Endothelial cell of umbilical vein (primary cell): ENCODE measurements at regions not wholly inside any gene's neighbourhood (a gene's known extent, or its start where the extent isn't known, plus 50 kb on each side); places are given as distances from the start of the nearest gene placed in this dataset.

Experiments used
- BruUV-seq: library from RNA; stranded (reverse); fragments of 400-500 nt; replicated peaks from 2 replicates; lab custom pipeline; 2021; lab: Mats Ljungman, UMichigan
- CTCF ChIA-PET: fragments of 300-600, 350-600 bp; sonication (Branson Sonifier 250); formaldehyde crosslinking; loops from one replicate; lab custom pipeline; 2021; ENCODE audit warnings: antibody characterized with exemption, inconsistent platforms; lab: Charles Lee
- POLR2A ChIA-PET: fragments of 300-600, 350-600 bp; sonication (Branson Sonifier 250); formaldehyde crosslinking; loops from one replicate; lab custom pipeline; 2021; ENCODE audit warnings: antibody characterized with exemption, inconsistent platforms; lab: Charles Lee
- DNase-seq: peaks from one replicate; pipeline ENCODE4 v3.0.0-alpha.2; 2011; ENCODE audit warnings: low read depth, low spot score
- FAIRE-seq: peaks from 2 replicates; lab custom pipeline; 2011; peaks lifted over from hg19 to GRCh38; lab: Jason Lieb, UNC
- H2AFZ ChIP-seq: 2 replicates; pipeline ENCODE4 v1.6.0; 2012; ENCODE audit warnings: low read depth, low read length, control low read depth, inconsistent platforms
- H3K27ac ChIP-seq: 2 replicates; pipeline ENCODE4 v1.5.1; 2011; ENCODE audit warnings: low read depth, mild to moderate bottlenecking, control low read depth, low read length, moderate library complexity; ENCODE audit not compliant: insufficient read depth
- H3K27me3 ChIP-seq, 2 experiments: 2 replicates each; pipeline versions ENCODE4 v1.6.0 to v1.6.1; 2011; ENCODE audit warnings: low read length in 2 of 2, mixed read lengths in 1 of 2; ENCODE audit not compliant: control insufficient read depth in 2 of 2, insufficient read depth in 2 of 2
- H3K36me3 ChIP-seq, 2 experiments: 2 replicates in 1 of 2; 3 replicates in 1 of 2; pipeline ENCODE4 v1.5.1; 2011; ENCODE audit warnings: low read length in 2 of 2, mild to moderate bottlenecking in 1 of 2, moderate library complexity in 1 of 2; ENCODE audit not compliant: control insufficient read depth in 2 of 2, insufficient read depth in 2 of 2; ENCODE audit errors: extremely low read depth in 1 of 2
- H3K4me1 ChIP-seq: 3 replicates; pipeline ENCODE4 v1.5.1; 2011; ENCODE audit warnings: mild to moderate bottlenecking, low read length; ENCODE audit not compliant: control insufficient read depth, insufficient read depth; ENCODE audit errors: extremely low read depth
- H3K4me2 ChIP-seq: 2 replicates; pipeline ENCODE4 v1.6.1; 2011; ENCODE audit warnings: low read length, control low read depth, mixed read lengths; ENCODE audit not compliant: insufficient read depth
- H3K4me3 ChIP-seq, 3 experiments: fragments of 200-600 bp in 1 of 3; sonication (generic), shearing (Covaris generic) in 1 of 3; replicated peaks in 1 of 3; 2 replicates each; pipeline ENCODE4 v1.5.1; 2011 to 2016; ENCODE audit warnings: control low read depth in 3 of 3, low read length in 3 of 3, mild to moderate bottlenecking in 2 of 3, inconsistent platforms in 1 of 3, low read depth in 1 of 3, moderate library complexity in 1 of 3; ENCODE audit not compliant: insufficient read depth in 1 of 3
- H3K79me2 ChIP-seq: 2 replicates; pipeline ENCODE4 v1.6.0; 2012; ENCODE audit warnings: low read length, inconsistent platforms; ENCODE audit not compliant: control insufficient read depth, insufficient read depth
- H3K9ac ChIP-seq: replicated peaks from 2 replicates; pipeline ENCODE3; 2011; ENCODE audit warnings: low read length, control low read depth; ENCODE audit not compliant: insufficient read depth; ENCODE audit errors: extremely low read depth
- H3K9me1 ChIP-seq: replicated peaks from 3 replicates; pipeline ENCODE4 v1.6.0; 2011; ENCODE audit warnings: mild to moderate bottlenecking, low read length; ENCODE audit not compliant: control insufficient read depth, insufficient read depth; ENCODE audit errors: extremely low read depth
- H3K9me3 ChIP-seq: replicated peaks from 2 replicates; pipeline ENCODE4 v1.5.1; 2012; ENCODE audit warnings: low read length, inconsistent platforms; ENCODE audit not compliant: control insufficient read depth, insufficient read depth
- H4K20me1 ChIP-seq: replicated peaks from 2 replicates; pipeline ENCODE3; 2011; ENCODE audit warnings: mild to moderate bottlenecking, low read length; ENCODE audit not compliant: control insufficient read depth, insufficient read depth; ENCODE audit errors: extremely low read depth
- EZH2 ChIP-seq: IDR thresholded peaks from 2 replicates; pipeline ENCODE4 v1.6.1; 2012; ENCODE audit warnings: borderline replicate concordance, low read depth, mild to moderate bottlenecking, moderate library complexity, low read length, inconsistent platforms; ENCODE audit not compliant: severe bottlenecking
- FOS ChIP-seq: IDR thresholded peaks from 2 replicates; pipeline ENCODE4 v1.6.1; 2011; ENCODE audit warnings: mild to moderate bottlenecking, low read length, moderate library complexity, borderline replicate concordance; ENCODE audit not compliant: insufficient read depth
- GATA2 ChIP-seq: IDR thresholded peaks from 2 replicates; pipeline ENCODE4 v1.7.0; 2011; ENCODE audit warnings: low read depth, mild to moderate bottlenecking, moderate library complexity, mixed read lengths, low read length; ENCODE audit not compliant: insufficient read length, insufficient read depth
- JUN ChIP-seq: IDR thresholded peaks from 2 replicates; pipeline ENCODE4 v1.6.1; 2011; ENCODE audit warnings: borderline replicate concordance, low read depth; ENCODE audit not compliant: insufficient read length, insufficient read depth
- MYC ChIP-seq: IDR thresholded peaks from one replicate; pipeline ENCODE4 v1.6.1; 2011; ENCODE audit warnings: mild to moderate bottlenecking, low read depth, low read length
- POLR2A ChIP-seq: IDR thresholded peaks from 2 replicates; pipeline ENCODE4 v1.6.1; 2012; ENCODE audit warnings: low read depth, mild to moderate bottlenecking, control low read depth, low read length
- POLR2AphosphoS5 ChIP-seq: IDR thresholded peaks from 2 replicates; pipeline ENCODE4 v1.6.1; 2012; ENCODE audit warnings: low read depth, mild to moderate bottlenecking, control low read depth, low read length, moderate library complexity; ENCODE audit not compliant: insufficient read depth
- dilution Hi-C: fragments of 300-500 bp; cut with MboI; formaldehyde crosslinking; loops from one replicate; pipeline ENCODE4 v1.15.0; 2019; ENCODE audit warnings: low sequenced_read_pairs; ENCODE audit not compliant: extremely low pct_ligation_motif_present
- intact Hi-C: fragments of 100-400 bp; cut with micrococcal nuclease; formaldehyde crosslinking; loops from one replicate; pipeline ENCODE4 v1.10.0; 2022
- TF ChIP-seq, protein P1 (sequence below), 2 donors: IDR thresholded peaks; 1 replicate in 1 of 2; 2 replicates in 1 of 2; pipeline ENCODE4 v1.5.1; 2011; ENCODE audit warnings: low read length in 2 of 2, mild to moderate bottlenecking in 2 of 2, moderate library complexity in 2 of 2, control low read depth in 1 of 2, inconsistent platforms in 1 of 2, low read depth in 1 of 2; ENCODE audit not compliant: insufficient read depth in 1 of 2; ENCODE audit errors: extremely low read depth in 1 of 2
- TF ChIP-seq, protein P2 (sequence below): IDR thresholded peaks from 2 replicates; pipeline ENCODE4 v1.6.1; 2011; ENCODE audit not compliant: insufficient read depth, insufficient read length

DNA sequence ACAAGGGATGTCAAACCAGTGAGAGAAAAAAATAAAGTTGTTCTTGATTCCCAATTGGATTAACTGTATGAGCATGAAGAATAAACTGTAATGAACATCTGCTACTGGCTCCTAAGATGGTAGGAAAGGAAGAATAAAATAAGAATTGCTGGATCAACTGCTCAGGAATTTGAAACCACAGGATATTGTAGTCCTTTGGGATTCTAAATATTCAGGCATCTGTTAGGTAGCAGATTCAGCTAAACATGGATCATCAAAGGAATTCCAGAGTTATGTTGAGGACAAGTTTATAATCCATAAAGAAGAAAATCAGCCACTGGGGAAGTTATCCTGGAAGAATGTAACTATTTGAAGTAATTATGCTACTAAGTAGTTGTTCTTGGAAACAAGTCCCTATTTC is 65.8 kb downstream of the ISL1 start:
- no peak overlapping the region for H3K4me3 ChIP-seq
- no peaks in the 10 kb centered on the region for H3K79me2 ChIP-seq
- no peak overlapping the region for H3K4me2 ChIP-seq
- no peaks in the 10 kb centered on the region for H3K36me3 ChIP-seq
- H2AFZ ChIP-seq = no peak overlapping the region
- DNase-seq (no peak), FAIRE-seq (no peak)
- no TSS peak for BruUV-seq
- H3K27me3 ChIP-seq = peaks cover 0 to 2% of the 10 kb centered on the region in 2 experiments
- H3K9ac ChIP-seq = no peak overlapping the region
- H3K9me3 ChIP-seq = no peaks in the 10 kb centered on the region
- no peaks in the 10 kb centered on the region for H3K4me1 ChIP-seq
- ChIA-PET CTCF (interaction anchor here (1.1 kb wide), 1 partner anchor 13 kb away, joined by 4 read pairs; no protein-coding TSS in a partner anchor), POLR2A (no interaction called here)
- H4K20me1 ChIP-seq = no peaks in the 10 kb centered on the region
- TF ChIP-seq GATA2 (no peak), MYC (no peak), POLR2AphosphoS5 (no peak), EZH2 (no peak), POLR2A (no peak)
- TF ChIP-seq, protein P1, sequence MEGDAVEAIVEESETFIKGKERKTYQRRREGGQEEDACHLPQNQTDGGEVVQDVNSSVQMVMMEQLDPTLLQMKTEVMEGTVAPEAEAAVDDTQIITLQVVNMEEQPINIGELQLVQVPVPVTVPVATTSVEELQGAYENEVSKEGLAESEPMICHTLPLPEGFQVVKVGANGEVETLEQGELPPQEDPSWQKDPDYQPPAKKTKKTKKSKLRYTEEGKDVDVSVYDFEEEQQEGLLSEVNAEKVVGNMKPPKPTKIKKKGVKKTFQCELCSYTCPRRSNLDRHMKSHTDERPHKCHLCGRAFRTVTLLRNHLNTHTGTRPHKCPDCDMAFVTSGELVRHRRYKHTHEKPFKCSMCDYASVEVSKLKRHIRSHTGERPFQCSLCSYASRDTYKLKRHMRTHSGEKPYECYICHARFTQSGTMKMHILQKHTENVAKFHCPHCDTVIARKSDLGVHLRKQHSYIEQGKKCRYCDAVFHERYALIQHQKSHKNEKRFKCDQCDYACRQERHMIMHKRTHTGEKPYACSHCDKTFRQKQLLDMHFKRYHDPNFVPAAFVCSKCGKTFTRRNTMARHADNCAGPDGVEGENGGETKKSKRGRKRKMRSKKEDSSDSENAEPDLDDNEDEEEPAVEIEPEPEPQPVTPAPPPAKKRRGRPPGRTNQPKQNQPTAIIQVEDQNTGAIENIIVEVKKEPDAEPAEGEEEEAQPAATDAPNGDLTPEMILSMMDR (IDR thresholded peaks at IDR 0.05; ENCODE audit: extremely low read depth in 1 of 2, insufficient read depth in 1 of 2, low read depth in 1 of 2, low read length in 2 of 2) = no peak
- no peaks in the 10 kb centered on the region for H3K9me1 ChIP-seq
- dilution Hi-C loops (no loop called here), intact Hi-C loops (no loop called here)
- H3K27ac ChIP-seq = no peak overlapping the region

DNA sequence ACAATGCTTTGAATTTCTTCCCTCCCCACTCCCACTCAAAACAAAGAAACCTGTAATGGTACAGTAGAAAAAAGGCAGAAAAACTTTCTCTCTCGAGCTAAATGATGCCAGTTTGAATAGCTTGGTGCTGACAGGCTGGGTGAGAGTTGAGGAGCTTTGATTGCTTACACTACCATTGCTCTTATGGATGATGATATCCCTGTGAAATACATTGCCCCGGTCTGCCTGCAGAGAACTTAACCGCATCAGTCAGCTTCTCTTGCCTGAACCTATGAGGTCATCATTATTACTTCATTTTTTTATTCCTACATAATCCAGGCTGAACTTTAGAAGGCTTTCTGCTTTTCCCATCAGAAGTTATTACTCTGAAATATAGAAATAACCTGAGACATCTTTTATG is 69.3 kb downstream of the ISL1 start:
- TF ChIP-seq MYC = no peak
- TF ChIP-seq POLR2AphosphoS5 = no peak
- TF ChIP-seq EZH2 = no peak
- TF ChIP-seq POLR2A = no peak
- no peak for TF ChIP-seq GATA2
- TF ChIP-seq, protein P2, sequence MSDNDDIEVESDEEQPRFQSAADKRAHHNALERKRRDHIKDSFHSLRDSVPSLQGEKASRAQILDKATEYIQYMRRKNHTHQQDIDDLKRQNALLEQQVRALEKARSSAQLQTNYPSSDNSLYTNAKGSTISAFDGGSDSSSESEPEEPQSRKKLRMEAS = no peak
- no peak for TF ChIP-seq JUN
- TF ChIP-seq, protein P1 (IDR thresholded peaks at IDR 0.05; ENCODE audit: extremely low read depth in 1 of 2, insufficient read depth in 1 of 2, low read depth in 1 of 2, low read length in 2 of 2) = no peak
- no peak for TF ChIP-seq FOS
- Histone ChIP-seq H3K9me3 (no peaks in the 10 kb centered on the region), H3K4me3 (no peak overlapping the region), H3K9me1 (no peaks in the 10 kb centered on the region), H3K36me3 (no peaks in the 10 kb centered on the region), H3K9ac (no peak overlapping the region), H3K4me2 (no peak overlapping the region), H3K4me1 (no peaks in the 10 kb centered on the region), H2AFZ (no peak overlapping the region), H3K27me3 (peaks cover 0 to 2% of the 10 kb centered on the region in 2 experiments), H3K27ac (no peak overlapping the region), H4K20me1 (no peaks in the 10 kb centered on the region), H3K79me2 (no peaks in the 10 kb centered on the region)
- no peak for DNase-seq
- FAIRE-seq = no peak
- intact Hi-C loops = no loop called here
- ChIA-PET POLR2A (no interaction called here), CTCF (interaction anchor here (0.5 to 0.6 kb wide), 2 partner anchors 422 to 843 kb away, joined by 3 to 4 read pairs; no protein-coding TSS in a partner anchor)
- no TSS peak for BruUV-seq
- dilution Hi-C loops = no loop called here
